Panc1 (cell line): ENCODE measurements at regions not wholly inside any gene's neighbourhood (a gene's known extent, or its start where the extent isn't known, plus 50 kb on each side); places are given as distances from the start of the nearest gene placed in this dataset.

ENCODE experiments used
- ATAC-seq: fragments of 200-7000 bp; cut with Tn5 transposase; 2 replicates; pipeline ENCODE4 v1.9.1; 2020; ENCODE audit warnings: mild to moderate bottlenecking, moderate library complexity
- BruUV-seq: library from RNA; stranded (reverse); fragments of 400-500 nt; replicated peaks from 2 replicates; lab custom pipeline; 2021; lab: Mats Ljungman, UMichigan
- CTCF ChIA-PET: fragments of 300-600 bp; sonication (Branson Sonifier 250); formaldehyde crosslinking; loops from one replicate; lab custom pipeline; 2022; ENCODE audit warnings: antibody characterized with exemption; lab: Charles Lee
- POLR2A ChIA-PET: fragments of 300-600 bp; sonication (Branson Sonifier 250); formaldehyde crosslinking; loops from one replicate; lab custom pipeline; 2022; ENCODE audit warnings: antibody characterized with exemption; lab: Charles Lee
- DNase-seq: peaks from one replicate; pipeline ENCODE4 v3.0.0-alpha.2; 2010; ENCODE audit warnings: low read depth, low spot score
- H3K27ac ChIP-seq: 2 replicates; pipeline ENCODE4 v1.5.1; 2011; ENCODE audit warnings: mild to moderate bottlenecking, low read length, inconsistent platforms
- H3K27me3 ChIP-seq: fragments of 200-500 bp; sonication (Bioruptor generic); 2 replicates; pipeline ENCODE4 v1.6.0; 2014; ENCODE audit warnings: low read length, inconsistent platforms; ENCODE audit not compliant: control insufficient read depth, insufficient read depth
- H3K36me3 ChIP-seq: fragments of 200-500 bp; sonication (Bioruptor generic); 2 replicates; pipeline ENCODE4 v1.5.1; 2014; ENCODE audit warnings: inconsistent platforms, mild to moderate bottlenecking, low read length, moderate library complexity; ENCODE audit not compliant: control insufficient read depth, insufficient read depth
- H3K4me1 ChIP-seq: 2 replicates; pipeline ENCODE4 v1.5.1; 2011; ENCODE audit warnings: inconsistent platforms, mild to moderate bottlenecking, low read length, moderate library complexity; ENCODE audit not compliant: control insufficient read depth, insufficient read depth
- H3K4me3 ChIP-seq, 2 experiments: 2 replicates each; pipeline ENCODE4 v1.5.1; 2011 to 2012; ENCODE audit warnings: low read depth in 2 of 2, low read length in 2 of 2, mild to moderate bottlenecking in 2 of 2, inconsistent platforms in 1 of 2, moderate library complexity in 1 of 2
- H3K9me3 ChIP-seq: fragments of 200-500 bp; sonication (Bioruptor generic); 2 replicates; pipeline ENCODE4 v1.5.1; 2014; ENCODE audit warnings: low read depth, mild to moderate bottlenecking, inconsistent platforms, low read length, moderate library complexity; ENCODE audit not compliant: control insufficient read depth, insufficient read depth
- POLR2AphosphoS5 ChIP-seq: IDR thresholded peaks from 2 replicates; pipeline ENCODE4 v1.6.1; 2012; ENCODE audit warnings: mild to moderate bottlenecking, low read depth, low read length, moderate library complexity
- SIN3A ChIP-seq: IDR thresholded peaks from 2 replicates; pipeline ENCODE4 v1.6.1; 2012; ENCODE audit warnings: low read depth, mild to moderate bottlenecking, low read length, moderate library complexity, borderline replicate concordance; ENCODE audit not compliant: insufficient read depth
- TCF7L2 ChIP-seq: IDR thresholded peaks from 2 replicates; pipeline ENCODE4 v1.6.1; 2011; ENCODE audit warnings: mild to moderate bottlenecking, low read depth, low read length, inconsistent platforms
- in situ Hi-C: cut with HindIII; loops from 2 replicates; pipeline ENCODE4 v1.10.0; 2016; ENCODE audit warnings: low sequenced_read_pairs, low pct_unique_long_range_greater_than_20kb
- intact Hi-C: fragments of 100-400 bp; cut with micrococcal nuclease; formaldehyde crosslinking; loops from one replicate; pipeline ENCODE4 v1.10.0; 2022; ENCODE audit not compliant: unreplicated experiment
- TF ChIP-seq, protein P1 (sequence below): fragments of 450-650 bp; IDR thresholded peaks from 2 replicates; pipeline ENCODE4 v1.5.1; 2017; ENCODE audit warnings: mild to moderate bottlenecking
- TF ChIP-seq, protein P2 (sequence below), 2 experiments: IDR thresholded peaks; 2 replicates each; pipeline ENCODE4 v1.6.1; 2011 to 2012; ENCODE audit warnings: low read depth in 2 of 2, control low read depth in 1 of 2, low read length in 1 of 2, mild to moderate bottlenecking in 1 of 2, moderate library complexity in 1 of 2; ENCODE audit not compliant: insufficient read depth in 1 of 2

DNA sequence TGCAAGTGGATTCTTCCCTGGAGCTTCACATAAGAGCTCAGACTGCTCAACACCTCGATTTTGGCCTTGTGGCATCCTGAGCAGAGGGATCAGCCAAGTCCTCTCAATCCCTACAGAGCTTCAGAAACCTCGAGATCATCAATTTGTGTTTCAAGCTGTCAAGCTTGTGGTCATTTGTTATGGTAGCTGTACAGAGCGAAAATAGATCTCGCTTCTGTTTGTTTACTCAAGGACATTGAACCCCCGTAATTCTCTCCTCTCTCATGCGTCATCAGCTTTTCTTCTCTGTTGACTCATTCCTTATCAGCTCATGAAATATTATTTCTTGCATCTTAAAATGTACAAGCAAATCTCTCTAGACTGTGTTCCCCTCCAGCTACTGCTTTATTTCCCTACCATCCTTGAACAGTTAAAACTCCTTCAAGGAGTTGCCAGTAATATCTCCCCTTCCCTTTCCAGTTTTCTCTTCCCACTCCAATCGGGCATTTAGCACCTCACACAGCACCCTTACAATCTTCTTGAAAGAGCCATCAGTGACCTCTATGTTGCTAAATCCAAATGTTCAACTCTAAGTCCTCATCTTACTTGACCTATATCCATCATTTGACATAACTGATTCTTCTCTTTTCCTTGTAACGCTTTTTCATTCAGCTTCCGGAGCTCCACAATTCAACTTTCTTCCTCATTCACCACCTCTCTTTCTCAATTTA lies 106.2 kb upstream of the FAT1 start:
- ChIA-PET POLR2A (interaction anchor here (0.5 kb wide), 1 partner anchor 10 kb away, joined by 10 read pairs; no protein-coding TSS in a partner anchor), CTCF (no interaction called here)
- no peaks in the 10 kb centered on the region for H3K4me1 ChIP-seq
- ATAC-seq (no peak), DNase-seq (no peak)
- H3K9me3 ChIP-seq = no peaks in the 10 kb centered on the region
- intact Hi-C loops = no loop called here
- H3K4me3 ChIP-seq = no peak overlapping the region
- in situ Hi-C loops = no loop called here
- no peak overlapping the region for H3K27ac ChIP-seq
- no peaks in the 10 kb centered on the region for H3K27me3 ChIP-seq
- TF ChIP-seq TCF7L2 = no peak
- TF ChIP-seq POLR2AphosphoS5 = no peak
- TF ChIP-seq, protein P1, sequence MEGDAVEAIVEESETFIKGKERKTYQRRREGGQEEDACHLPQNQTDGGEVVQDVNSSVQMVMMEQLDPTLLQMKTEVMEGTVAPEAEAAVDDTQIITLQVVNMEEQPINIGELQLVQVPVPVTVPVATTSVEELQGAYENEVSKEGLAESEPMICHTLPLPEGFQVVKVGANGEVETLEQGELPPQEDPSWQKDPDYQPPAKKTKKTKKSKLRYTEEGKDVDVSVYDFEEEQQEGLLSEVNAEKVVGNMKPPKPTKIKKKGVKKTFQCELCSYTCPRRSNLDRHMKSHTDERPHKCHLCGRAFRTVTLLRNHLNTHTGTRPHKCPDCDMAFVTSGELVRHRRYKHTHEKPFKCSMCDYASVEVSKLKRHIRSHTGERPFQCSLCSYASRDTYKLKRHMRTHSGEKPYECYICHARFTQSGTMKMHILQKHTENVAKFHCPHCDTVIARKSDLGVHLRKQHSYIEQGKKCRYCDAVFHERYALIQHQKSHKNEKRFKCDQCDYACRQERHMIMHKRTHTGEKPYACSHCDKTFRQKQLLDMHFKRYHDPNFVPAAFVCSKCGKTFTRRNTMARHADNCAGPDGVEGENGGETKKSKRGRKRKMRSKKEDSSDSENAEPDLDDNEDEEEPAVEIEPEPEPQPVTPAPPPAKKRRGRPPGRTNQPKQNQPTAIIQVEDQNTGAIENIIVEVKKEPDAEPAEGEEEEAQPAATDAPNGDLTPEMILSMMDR = no peak
- TF ChIP-seq SIN3A = no peak
- BruUV-seq = no TSS peak
- H3K36me3 ChIP-seq = no peaks in the 10 kb centered on the region

DNA sequence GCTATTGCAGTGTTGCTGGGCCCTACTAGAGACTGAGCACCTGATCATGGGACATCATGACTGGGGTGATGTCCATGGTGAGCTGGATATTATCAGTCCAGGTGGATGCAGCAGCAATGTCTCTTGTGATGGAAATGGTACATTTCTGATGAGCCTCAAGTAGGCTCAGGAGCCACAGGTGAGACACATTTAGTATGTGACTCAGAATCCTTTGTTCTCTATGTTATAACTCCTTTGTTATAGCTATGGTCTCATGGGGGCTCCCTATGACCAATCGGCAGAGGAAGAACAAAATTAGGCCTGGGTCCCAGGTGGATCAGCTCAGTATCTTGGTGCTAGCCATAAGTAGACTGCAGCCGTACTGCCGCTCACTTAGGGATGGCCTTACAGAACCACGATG lies 107.9 kb upstream of the FAT1 start:
- Histone ChIP-seq H3K27me3 (no peaks in the 10 kb centered on the region), H3K9me3 (no peaks in the 10 kb centered on the region), H3K4me1 (no peaks in the 10 kb centered on the region), H3K4me3 (no peak overlapping the region), H3K27ac (no peak overlapping the region), H3K36me3 (no peaks in the 10 kb centered on the region)
- in situ Hi-C loops (no loop called here), intact Hi-C loops (no loop called here)
- no TSS peak for BruUV-seq
- no peak for ATAC-seq
- no peak for DNase-seq
- CTCF ChIA-PET = no interaction called here
- POLR2A ChIA-PET = no interaction called here
- TF ChIP-seq TCF7L2 (no peak), SIN3A (no peak), POLR2AphosphoS5 (no peak)
- TF ChIP-seq, protein P1 = no peak
- TF ChIP-seq, protein P2, sequence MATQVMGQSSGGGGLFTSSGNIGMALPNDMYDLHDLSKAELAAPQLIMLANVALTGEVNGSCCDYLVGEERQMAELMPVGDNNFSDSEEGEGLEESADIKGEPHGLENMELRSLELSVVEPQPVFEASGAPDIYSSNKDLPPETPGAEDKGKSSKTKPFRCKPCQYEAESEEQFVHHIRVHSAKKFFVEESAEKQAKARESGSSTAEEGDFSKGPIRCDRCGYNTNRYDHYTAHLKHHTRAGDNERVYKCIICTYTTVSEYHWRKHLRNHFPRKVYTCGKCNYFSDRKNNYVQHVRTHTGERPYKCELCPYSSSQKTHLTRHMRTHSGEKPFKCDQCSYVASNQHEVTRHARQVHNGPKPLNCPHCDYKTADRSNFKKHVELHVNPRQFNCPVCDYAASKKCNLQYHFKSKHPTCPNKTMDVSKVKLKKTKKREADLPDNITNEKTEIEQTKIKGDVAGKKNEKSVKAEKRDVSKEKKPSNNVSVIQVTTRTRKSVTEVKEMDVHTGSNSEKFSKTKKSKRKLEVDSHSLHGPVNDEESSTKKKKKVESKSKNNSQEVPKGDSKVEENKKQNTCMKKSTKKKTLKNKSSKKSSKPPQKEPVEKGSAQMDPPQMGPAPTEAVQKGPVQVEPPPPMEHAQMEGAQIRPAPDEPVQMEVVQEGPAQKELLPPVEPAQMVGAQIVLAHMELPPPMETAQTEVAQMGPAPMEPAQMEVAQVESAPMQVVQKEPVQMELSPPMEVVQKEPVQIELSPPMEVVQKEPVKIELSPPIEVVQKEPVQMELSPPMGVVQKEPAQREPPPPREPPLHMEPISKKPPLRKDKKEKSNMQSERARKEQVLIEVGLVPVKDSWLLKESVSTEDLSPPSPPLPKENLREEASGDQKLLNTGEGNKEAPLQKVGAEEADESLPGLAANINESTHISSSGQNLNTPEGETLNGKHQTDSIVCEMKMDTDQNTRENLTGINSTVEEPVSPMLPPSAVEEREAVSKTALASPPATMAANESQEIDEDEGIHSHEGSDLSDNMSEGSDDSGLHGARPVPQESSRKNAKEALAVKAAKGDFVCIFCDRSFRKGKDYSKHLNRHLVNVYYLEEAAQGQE (IDR thresholded peaks at IDR 0.05; ENCODE audit: insufficient read depth in 1 of 2, low read depth in 2 of 2, low read length in 1 of 2) = no peak
